ENCODE measurements at regions not wholly inside any gene's neighbourhood (a gene's known extent, or its start where the extent isn't known, plus 50 kb on each side); places are given as distances from the start of the nearest gene placed in this dataset.

DNA sequence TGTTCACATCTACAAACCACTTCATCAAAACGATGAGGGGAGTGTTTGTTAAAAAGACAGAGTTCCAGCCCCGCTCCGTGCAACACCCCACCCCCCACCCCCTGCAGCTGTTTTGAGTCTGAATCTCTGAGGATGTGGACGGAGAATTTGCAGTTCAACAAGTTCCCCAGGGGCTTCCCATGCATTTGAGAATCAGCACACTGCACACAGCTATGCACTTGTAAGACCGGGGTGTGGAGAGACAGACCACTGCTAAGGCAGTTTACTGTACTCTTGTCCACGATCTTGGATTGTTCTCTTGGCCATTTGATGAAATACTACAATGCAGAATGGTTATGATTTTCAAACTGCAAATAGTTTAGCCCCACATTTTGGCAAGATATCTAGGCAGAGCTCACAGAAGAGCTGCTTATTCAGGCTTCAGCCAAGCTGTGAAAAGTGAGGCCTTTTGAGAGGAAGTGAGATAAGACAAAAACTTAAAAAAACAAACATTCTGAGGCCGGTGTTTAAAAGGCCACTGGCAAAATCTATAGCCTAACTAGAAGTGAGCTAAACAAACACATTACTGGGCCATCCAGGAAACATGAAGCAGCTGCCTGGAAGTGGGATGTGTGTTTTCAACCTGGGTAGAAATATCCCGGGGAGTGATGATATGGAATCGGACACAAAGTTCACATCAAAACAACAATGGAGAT lies 308.2 kb upstream of the ADAMTS9 start:
- no peak for DNase-seq (ENCODE audit: low read depth)

DNA sequence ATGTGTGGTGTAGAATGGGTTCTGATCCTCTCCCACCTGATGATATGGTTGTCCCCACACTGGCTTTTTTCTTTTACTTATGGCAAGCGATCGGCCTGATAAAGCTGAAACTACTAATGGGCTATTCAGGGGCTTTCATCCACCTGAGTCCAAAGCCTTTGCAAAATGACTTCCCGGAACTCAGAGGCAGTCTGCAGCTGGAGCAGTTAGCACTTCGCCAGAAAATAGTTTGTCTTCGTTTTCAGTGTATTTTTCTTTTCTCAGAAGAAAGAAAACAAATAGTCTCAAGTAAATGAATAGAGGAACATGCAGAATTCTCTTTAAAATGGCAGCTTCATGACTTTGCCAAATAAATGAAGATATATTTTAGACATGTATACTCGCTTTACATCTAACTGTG lies 306.0 kb upstream of the ADAMTS9 start:
- DNase-seq (ENCODE audit: low read depth): no peak

DNA sequence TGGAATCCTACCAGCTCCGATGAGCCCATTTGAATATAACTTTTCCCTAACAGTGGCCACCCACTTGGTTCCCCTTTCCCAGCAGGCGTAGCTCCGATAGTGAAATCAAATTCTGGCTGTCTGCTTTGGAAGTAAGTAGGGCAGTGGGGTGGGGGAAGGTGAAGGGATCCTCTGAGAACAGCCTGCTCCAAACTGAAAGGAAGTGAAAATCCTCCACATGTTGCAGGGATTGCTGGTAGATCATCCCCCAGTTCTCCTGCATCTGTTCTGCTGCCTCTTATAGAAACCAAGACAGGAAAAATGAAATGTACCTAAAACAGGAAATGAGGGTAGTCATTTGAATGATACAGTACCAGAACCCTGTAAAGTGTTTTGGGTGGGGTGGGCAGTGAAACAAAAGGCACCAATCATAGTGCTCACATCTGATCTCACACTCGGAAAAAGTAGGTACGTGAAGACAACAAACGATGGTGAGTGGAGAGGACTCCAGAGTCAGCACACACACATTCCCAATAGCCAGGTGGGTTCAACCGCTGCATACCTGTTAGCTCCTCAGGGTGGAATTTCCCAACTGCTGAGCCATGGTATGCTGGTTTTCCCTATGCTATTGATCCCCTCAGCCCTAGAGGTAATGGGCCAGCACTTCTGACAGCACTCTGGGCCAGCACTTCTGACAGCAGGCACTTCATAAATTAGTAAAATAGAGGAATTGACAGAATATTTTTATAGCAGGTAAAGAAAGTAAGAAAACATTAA lies 304.9 kb upstream of the ADAMTS9 start:
- DNase-seq (ENCODE audit: low read depth): no peak

DNA sequence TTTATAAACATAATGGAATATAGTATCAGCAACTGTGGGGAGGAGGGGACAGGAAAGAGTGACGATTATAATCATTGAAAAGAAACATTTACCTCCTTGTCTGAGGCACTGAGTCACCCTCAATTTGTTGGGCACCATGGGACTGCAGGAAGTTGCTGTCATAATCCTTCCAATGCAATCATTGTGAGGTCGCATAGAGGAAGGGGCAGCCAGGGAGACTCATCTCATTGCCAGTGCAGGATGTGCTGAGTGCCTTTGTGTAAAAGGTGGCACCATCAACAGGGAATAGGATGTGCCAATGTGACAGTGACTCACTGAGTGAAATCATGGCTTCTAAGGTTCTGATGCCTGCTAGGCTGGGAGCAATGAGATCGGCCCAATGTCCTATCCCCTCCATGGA lies 300.4 kb upstream of the ADAMTS9 start:
- DNase-seq (ENCODE audit: low read depth): no peak

DNA sequence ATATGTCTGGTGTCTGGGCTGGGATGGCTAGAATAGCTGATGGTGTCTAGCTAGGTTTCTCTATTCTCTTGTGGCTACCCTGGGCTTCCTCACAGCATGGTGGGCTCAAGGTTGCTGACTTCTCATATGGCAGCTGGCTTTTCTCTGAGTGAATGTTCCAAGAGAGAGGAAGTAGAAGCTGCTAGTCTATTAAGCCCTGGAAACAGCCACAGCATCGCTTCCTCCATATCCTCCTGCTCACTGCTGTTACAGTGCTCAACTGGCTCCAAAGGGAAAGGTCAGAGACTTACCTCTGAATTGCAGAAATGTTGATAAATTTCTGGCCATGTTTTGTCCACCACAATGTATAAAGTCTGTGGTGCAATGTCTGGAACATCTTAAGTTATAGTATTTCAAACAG lies 299.9 kb upstream of the ADAMTS9 start:
- no peak for DNase-seq (ENCODE audit: low read depth)

DNA sequence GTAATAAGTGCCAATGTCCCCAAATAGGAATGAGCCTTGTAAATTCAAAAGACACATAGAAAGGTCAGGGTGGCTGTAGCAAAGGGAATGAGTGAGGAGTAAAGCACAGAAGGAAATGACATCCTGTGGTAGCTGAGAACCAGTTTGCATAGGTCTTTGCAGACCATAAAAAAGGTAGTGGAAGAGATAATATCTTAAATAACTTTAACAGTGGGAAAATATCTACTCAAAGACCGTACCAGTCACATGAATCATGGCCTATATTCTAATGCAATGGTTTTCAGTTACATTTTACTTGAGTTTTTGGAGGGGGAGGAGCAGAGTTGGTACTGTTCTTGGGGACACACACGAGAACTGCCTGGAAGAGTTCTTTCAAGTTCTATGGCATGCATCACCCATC lies 297.3 kb upstream of the ADAMTS9 start:
- no peak for DNase-seq (ENCODE audit: low read depth)

DNA sequence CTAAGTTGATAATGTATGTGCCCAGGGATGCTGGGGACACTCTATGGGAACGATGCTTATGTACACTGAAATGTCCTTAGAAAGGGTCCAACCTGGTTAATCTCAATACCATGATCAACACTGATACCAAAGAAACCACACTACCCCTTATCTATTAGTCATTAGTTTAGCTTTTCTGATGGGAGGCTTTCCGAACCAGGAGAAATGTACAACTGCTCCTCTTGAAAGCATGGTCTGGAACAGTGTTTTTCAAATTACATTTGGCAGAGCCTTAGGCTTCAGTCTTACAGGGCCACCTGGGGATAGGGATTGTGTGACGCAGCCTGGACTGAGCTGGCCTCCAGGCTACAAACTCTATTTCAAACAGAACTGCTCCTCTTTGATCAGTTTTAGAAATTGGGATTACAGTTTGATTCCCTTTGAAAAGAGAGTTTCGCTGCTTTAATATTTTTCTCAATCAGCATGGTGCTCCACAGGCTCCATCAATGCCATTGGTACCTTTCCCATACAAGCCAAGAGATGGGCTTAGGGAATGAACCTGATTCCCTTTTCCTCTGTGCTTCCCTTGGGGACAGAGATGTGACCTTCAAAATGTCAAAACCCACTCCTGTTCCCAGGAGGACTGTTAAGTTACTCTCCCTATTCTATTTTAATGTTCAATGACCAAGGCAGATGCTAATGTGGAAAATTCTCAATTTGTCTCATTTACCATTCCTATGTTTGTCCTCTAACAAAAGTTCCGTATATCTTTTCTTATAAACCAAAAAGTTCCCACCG lies 296.0 kb upstream of the ADAMTS9 start:
- DNase-seq (ENCODE audit: low read depth): no peak

DNA sequence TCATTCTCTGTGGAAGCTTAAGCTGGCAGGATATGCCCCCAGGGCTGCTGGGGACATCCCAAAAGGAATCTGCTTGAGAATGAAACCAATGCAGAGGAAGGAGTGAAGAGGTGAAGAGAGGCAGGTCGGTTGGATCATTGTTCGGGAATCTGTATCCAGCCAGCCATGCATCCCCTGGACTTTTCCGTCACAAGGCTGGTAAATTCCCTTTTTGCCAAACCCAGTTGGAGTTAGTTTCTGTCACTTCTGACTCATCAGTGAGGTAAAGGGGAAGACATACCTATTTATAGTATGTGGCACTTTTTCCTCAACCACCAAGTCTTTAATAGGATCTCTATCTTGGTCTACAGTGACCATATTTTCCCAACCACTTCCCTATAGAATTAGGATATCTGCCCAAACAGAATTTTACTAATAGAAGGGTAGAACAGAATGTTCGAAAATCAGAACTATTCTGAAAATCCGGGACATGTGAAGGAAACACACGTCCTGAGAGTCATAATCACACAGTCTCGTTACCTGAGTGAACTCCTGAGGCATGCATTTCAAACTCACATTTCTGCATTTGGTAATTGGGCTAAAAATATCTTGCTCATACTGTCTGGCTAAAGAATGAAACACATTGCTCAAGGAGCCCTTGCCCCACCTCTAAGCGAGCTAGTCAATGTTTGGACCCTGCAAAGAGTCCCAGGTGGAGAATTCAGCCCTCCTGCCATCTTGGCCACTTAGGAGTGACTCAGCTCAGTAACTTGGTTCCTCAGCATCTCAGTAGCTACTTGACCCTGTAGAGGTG lies 289.7 kb upstream of the ADAMTS9 start:
- no peak for DNase-seq (ENCODE audit: low read depth)

DNA sequence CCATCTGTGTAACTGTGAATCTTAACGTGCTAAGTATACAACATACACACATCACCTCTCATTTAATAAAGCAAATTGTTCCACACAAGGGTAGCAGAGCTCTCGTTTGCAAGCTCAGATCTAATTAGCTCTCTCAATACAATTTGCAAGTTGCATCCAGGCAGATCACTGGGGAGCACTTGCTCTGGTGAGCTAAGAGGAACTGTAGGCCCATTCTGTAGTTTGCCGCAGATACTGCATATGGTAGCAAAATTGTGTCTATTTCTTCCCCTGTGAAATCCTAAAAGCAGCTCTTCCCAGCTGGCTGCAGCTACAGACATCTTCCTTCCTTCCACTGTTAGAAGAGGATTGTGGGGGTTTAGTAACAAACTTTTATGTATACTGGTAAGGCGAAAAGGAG lies 288.7 kb upstream of the ADAMTS9 start:
- DNase-seq (ENCODE audit: low read depth): no peak

DNA sequence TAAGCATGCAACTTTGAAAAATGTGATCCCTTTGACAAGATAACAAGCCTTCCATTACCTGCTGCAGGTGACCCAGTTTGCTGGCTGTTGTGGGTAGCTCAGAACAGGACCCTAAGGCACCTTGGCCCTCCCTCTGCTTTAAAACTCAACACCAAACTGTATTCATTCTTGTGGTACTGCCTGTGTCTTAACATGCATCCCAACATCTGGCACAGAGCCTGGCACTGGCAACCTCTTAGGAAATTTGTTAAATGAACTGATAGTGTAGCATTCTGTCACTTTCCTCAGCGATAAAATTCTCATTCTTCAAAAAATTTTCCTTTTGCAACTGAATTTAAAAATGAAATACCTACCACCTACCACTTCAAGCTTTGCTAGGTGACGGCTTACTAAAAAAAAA lies 287.3 kb upstream of the ADAMTS9 start:
- no peak for DNase-seq (ENCODE audit: low read depth)

DNA sequence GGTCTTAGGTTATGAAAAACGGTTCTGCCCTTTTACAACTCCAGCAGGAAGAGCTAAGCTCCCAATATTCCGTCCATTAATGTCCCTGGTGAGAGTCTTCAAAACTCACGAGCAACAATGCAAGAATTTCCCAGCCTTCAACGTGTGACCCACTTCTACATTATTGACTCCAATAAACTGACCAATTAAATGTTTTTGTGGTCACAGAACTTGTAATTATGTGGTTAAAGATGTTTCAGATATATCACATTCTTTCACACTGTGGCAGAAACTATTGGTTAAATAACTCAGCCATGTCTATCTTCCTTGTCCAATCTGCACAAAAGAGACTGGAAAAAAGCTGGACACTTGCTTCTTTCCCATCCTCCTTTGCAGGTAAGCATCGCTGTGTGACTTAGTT lies 286.6 kb upstream of the ADAMTS9 start:
- DNase-seq (ENCODE audit: low read depth): no peak

DNA sequence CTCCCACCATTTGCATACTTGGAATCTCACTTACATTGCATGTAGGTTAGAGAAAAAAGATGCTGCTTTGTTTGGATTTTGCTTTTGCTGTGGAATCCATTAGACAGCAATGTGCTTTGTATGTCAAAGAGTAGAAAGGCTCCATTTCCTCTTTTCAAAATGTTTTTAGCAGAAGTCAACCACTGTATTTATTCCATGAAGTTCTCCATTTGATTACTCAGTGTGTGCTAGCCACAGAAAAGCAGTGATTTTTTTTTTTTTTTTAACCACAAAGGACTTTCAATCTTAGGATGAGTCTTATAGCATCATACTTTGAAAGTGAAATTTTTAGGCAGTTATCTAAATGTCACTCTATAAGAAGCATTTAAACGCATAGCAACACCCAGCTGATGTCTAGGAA lies 285.0 kb upstream of the ADAMTS9 start:
- no peak for DNase-seq (ENCODE audit: low read depth)

DNA sequence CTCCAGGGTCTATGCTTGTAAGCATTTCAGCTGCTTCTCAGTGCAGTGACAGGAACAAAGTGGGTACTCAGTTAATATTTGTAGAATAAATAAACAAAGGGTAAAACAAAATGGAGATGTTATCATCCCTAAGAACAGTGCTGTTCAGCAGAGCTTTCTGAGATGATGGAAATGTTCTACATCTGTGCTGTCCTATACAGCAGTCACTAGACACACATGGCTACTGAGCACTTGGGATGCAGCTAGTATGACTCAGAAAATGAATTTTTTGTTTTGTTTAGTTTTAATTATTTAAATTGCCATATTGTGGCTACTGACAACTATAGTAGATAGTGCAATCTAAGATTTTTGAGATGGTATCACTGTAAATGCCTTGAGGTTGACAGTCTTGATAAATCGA lies 283.8 kb upstream of the ADAMTS9 start:
- no peak for DNase-seq (ENCODE audit: low read depth)

DNA sequence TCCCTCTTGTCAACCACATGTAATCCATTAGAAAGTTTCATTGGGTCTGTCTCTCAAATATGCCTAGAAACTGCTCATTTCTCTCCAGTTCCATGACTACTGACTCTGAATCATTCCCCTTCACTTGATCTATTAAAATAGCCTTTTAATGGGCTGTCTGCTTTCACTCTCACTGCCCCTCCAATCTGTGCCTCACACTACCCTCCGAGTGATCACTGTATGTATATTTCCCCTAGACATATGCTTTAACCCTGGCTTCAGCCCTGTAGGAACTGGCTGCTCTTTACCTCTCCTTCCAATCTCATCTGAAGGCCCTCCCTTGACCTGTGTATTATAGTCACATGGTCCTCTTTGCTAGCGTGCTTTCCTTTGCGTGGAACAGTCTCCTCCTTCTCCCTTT lies 282.8 kb upstream of the ADAMTS9 start:
- DNase-seq (ENCODE audit: low read depth): no peak

DNA sequence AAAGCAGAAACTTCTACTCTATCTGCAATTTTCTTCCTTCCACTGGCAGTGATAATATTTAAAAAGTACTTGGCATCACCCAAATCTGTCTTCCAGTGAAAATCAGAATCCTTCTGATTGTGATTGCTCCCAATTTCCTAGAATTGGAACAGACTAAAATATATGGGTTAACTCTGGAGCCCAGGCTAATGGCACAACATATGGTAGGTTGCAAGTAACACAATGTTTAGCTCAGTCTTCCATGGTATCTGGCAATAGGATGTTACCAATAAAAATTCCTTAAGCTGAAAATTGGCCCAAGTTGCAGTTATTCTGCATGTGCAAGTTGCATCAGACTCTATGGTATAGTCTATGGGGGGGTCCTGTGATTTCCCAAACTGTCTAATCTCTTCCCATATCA lies 273.5 kb upstream of the ADAMTS9 start:
- no peak for DNase-seq (ENCODE audit: low read depth)

DNA sequence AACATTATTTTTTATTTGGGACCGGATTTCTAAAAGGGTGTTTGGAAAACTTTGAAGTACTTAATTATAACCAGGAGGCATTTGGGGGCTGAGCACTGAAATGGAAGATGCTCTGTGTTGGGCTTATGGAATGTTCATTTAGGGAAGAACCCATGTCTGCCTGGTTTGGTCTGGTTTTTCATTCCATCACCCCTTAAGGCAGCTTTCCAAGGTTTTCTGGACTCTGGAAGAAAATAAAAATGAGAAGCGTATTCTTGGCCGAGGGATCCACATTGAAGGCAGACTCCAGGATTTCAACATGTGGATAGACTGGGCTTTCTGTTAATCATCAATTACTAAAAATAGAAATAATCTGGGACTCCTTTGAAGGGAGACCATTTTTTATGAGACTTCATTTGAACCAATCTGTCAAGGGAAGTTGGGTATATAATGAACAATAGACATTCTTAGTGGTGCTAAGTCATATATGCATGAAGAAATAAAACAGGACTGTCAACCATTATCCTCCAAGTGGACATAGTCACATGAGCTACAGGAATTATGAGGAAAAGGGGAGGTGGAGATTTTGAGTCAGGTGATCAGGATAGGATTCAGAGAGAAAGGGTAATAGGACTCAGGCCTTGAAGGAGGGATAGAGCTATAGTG lies 270.5 kb upstream of the ADAMTS9 start:
- DNase-seq (ENCODE audit: low read depth): no peak

DNA sequence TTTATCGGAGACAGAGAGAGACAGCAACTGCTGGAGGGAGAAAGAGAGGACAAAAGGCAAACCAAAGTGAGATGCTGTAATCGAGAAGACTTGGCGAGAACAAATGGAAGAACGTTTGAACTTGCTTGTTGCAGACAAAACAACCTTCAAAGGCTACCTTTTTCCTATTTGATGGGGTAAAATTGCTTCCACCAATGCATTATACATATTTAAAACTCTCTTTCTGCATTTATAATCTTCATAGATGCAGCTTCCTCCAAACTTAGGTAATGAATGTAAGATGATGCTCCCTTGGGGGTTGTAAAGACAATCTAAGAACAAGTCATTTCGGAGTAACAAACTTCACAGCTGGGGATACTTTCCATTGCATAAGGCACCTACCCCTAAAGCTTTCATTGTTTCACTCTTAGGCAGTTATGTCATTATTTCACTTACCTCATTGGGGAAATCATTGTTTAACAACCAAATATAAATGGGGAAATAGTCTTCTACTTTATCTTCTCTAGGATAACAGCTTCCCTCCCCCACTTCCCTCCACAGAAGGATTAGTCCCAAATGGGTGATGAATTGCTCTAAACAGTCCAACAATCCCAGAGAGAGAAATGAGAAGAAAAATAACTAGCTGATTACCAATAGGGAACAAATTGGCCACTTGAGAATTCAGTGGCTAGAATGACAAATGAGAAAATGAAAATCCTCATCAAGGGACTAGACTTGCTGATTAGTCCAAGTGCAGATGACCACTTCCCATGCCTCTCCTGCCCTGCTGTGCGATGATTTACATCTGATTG lies 269.8 kb upstream of the ADAMTS9 start:
- DNase-seq (ENCODE audit: low read depth): no peak

DNA sequence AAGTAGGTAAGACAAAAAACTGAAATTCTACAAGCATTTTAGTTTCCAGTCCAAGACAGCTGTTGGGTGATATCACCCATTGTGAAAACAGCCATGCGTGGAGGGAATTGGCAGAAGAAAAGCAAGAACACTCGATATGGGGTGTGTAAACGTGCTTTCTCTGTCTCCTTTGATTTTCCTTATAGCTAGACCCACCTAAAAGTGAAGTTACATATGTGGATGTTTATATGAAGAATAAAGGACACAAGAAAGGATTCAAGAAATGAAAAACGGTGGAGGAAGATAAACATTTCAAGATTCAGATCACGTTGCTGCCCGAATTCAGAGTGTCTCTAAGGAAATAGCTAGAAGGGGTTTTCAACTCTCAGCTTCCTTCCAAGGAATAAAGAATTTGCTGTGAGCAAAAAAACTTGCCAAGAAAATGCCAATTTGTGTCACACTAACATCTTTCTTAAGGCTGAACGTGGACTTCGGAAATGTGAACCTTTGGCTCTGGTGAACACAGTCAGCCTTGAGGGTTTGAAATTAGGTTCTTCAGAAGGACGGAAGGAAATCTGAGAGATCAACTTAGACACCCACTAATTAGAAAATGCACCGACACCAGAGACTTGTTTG lies 269.0 kb upstream of the ADAMTS9 start:
- no peak for DNase-seq (ENCODE audit: low read depth)

DNA sequence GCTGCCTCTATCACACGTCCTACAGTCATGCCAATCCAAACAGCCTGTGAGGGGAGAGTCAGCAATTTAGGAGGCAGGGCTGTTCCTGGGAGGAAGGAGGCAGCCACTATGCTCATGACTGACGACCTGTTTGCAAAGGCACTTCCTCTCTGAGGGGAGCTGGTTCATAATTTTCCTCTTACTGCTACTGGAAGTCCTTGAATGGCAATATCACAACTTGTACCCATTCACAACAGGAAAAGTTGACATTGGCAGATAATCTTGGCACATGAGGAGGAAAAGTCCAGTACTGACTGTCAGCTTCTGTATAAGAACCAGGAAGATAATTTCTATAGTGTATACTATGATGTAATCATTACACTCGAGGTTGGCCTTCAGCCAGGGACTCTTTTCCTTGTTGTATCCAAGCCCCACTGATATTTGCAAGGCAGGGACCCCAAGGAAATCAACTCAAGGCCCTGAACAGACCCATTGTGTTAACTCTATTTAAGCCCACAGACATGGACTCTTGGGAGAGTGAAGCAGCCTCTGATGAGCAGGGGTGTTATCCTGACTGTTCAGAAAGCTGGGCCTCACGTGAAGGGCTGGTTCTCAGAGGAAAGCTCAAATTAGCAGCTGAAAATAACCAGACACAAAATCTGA lies 267.3 kb upstream of the ADAMTS9 start:
- no peak for DNase-seq (ENCODE audit: low read depth)

DNA sequence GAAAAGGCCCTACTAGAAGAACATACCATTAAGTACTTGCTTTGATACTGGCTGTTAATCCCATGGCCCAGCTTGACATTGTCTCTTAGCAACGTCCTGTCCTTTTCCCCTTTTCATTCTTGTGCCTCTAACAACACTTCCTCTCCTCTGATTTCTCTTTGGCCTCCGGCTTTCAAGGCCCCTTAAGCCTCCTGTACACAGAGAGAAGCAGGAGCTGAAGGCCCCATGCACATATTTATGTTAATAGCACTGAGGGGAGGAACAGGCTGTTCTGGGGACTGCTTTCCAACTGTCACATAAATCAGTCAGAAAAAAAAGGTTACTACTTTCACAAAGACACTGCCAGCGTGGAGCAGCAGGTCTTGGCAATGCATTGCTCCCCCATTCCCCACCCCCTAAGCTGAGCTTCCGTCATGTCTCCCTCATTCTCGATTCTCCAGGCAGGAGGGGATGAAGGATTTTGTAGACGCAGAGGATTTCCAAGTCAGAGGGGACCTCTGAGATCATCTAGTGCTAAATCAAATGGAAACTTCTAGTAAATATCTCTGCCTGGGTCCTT lies 257.4 kb upstream of the ADAMTS9 start:
- no peak for DNase-seq (ENCODE audit: low read depth)

Measured in ELR (cell line).